ENCODE measurements at regions not wholly inside any gene's neighbourhood (a gene's known extent, or its start where the extent isn't known, plus 50 kb on each side); places are given as distances from the start of the nearest gene placed in this dataset.

DNA sequence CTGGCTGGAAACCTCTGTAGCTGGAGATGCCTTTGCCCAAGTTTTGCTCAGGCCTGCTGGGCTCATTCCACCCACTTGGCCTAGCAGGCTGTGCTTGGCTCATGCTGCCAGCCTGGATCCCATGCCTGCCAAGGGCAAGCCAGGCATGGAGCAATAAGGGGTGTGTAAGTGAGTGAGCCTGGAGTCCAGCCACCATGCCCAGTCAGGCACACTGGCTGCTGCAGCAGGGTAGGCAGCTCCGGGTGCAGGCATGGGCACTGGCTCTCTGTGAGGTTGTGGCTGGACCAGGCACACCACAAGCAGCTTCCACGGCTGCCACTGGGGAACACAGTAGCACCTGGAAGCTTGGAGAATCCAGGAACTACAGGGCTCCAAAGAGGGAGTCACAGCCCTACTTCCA, 147.7 kb upstream of the HS6ST1 start:
- H3K4me3 Mint-ChIP-seq (ENCODE audit: low read depth): no peak overlapping the region
- H3K36me3 Mint-ChIP-seq (ENCODE audit: insufficient read depth): peaks cover 11% of the 10 kb centered on the region
- no peak overlapping the region for H3K27ac Mint-ChIP-seq
- H3K4me1 Mint-ChIP-seq (ENCODE audit: low read depth): peaks cover 2% of the 10 kb centered on the region
- peaks cover 13% of the 10 kb centered on the region for H3K9me3 Mint-ChIP-seq (ENCODE audit: low read depth)
- H3K27me3 Mint-ChIP-seq: no peaks in the 10 kb centered on the region
- TF ChIP-seq, protein P1, sequence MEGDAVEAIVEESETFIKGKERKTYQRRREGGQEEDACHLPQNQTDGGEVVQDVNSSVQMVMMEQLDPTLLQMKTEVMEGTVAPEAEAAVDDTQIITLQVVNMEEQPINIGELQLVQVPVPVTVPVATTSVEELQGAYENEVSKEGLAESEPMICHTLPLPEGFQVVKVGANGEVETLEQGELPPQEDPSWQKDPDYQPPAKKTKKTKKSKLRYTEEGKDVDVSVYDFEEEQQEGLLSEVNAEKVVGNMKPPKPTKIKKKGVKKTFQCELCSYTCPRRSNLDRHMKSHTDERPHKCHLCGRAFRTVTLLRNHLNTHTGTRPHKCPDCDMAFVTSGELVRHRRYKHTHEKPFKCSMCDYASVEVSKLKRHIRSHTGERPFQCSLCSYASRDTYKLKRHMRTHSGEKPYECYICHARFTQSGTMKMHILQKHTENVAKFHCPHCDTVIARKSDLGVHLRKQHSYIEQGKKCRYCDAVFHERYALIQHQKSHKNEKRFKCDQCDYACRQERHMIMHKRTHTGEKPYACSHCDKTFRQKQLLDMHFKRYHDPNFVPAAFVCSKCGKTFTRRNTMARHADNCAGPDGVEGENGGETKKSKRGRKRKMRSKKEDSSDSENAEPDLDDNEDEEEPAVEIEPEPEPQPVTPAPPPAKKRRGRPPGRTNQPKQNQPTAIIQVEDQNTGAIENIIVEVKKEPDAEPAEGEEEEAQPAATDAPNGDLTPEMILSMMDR (IDR thresholded peaks at IDR 0.05; ENCODE audit: unreplicated experiment): no peak
- DNase-seq (ENCODE audit: low spot score, unreplicated experiment): no peak

DNA sequence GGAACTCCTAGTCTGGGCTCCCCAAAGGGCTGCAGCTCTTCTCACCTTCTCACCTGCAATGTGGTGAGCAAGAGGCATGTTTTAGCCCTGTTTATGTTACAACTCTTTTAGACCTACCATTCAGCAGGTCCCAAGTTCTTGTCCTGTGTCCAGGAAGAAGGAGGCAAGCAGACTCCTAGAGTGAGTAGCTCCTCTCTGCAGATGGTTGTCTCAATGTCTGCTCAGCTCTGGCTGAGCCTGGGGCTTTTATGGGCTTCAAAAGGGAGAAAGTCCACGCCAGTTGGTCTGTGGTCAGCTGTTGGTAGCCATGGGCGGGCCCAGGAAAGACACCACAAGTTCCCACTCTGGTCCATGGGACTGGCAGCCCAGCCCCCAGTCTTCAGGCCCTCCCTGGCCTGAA, 148.1 kb upstream of the HS6ST1 start:
- Mint-ChIP-seq H3K4me3 (ENCODE audit: low read depth) (no peak overlapping the region), H3K36me3 (ENCODE audit: insufficient read depth) (peaks cover 8% of the 10 kb centered on the region), H3K4me1 (ENCODE audit: low read depth) (peaks cover 2% of the 10 kb centered on the region), H3K27me3 (no peaks in the 10 kb centered on the region), H3K27ac (no peak overlapping the region), H3K9me3 (ENCODE audit: low read depth) (peaks cover 13% of the 10 kb centered on the region)
- no peak for DNase-seq (ENCODE audit: low spot score, unreplicated experiment)
- TF ChIP-seq, protein P1 (IDR thresholded peaks at IDR 0.05; ENCODE audit: unreplicated experiment): no peak

DNA sequence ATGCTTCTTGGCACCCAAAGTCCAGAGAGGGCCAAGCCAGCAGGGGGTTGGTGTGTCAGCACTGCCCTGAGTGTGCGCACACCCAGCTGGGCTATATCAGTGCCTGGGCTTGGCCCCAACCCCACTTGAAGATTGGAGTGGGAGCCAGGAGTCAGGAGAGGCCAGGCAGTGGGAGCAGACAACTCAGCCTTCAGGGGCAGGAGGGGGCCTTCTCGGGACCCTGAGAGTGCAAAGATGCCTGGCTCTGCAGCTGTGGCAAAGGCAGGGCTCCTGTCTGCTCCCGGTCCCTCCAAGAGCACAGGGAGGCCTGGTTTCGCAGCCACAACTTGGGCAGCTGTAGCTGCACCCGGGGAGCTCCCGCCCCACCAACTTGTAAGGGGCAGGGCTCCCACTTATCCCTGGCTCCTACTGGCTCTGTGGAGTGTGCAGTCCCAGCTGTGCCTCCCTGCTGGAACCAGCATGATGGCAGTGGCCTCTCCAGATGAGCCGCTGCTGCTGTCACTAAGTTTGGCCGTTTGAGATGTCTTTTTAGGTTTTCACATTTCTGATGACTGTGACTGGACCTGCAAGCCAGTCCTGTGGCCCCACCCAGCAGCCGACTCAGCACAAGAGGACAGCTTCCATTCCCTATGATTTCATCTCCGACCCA, 148.8 kb upstream of the HS6ST1 start:
- Mint-ChIP-seq H3K27me3 (no peaks in the 10 kb centered on the region), H3K9me3 (ENCODE audit: low read depth) (peaks cover 13% of the 10 kb centered on the region), H3K36me3 (ENCODE audit: insufficient read depth) (peaks cover 8% of the 10 kb centered on the region), H3K4me3 (ENCODE audit: low read depth) (no peak overlapping the region), H3K27ac (no peak overlapping the region), H3K4me1 (ENCODE audit: low read depth) (peaks cover under 1% of the 10 kb centered on the region)
- no peak for DNase-seq (ENCODE audit: low spot score, unreplicated experiment)
- TF ChIP-seq, protein P1 (IDR thresholded peaks at IDR 0.05; ENCODE audit: unreplicated experiment): no peak

DNA sequence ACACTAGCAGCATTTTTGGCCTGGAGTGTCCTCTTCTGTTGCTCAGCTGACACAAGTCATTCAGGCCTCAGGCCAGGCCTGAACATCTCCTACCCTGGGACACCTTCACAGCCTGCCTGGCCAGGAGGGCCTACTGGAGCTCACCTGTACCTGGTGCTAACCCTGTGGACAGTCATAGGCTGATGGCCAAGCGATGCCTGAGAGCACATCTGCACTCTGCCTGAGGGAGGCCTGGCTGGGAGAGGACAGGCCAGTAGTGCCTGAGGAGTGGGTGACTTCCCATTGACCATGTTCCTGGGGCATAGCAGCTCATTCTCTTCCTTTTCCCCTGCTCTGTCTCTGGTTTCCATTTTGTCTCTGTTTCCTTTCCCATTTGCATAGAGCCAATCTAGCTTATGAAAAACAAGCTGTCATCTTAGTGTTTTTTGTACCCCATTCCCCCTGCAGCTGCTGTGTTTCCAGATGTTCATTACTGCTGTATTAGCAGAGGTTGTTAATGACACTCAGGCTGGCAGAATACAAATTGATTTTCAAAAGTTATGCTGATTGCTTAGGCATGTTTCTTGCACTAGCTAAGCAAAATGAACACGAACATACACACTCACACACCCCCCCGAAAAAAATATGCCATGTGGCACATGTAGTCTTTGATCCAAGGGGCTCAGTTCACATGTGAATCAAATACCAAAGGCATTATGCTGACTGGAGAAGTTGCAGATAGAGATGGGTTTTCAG, 149.7 kb upstream of the HS6ST1 start:
- H3K27me3 Mint-ChIP-seq: no peaks in the 10 kb centered on the region
- H3K27ac Mint-ChIP-seq: no peak overlapping the region
- peaks cover 8% of the 10 kb centered on the region for H3K36me3 Mint-ChIP-seq (ENCODE audit: insufficient read depth)
- peaks cover 13% of the 10 kb centered on the region for H3K9me3 Mint-ChIP-seq (ENCODE audit: low read depth)
- H3K4me3 Mint-ChIP-seq (ENCODE audit: low read depth): no peak overlapping the region
- H3K4me1 Mint-ChIP-seq (ENCODE audit: low read depth): peaks cover 2% of the 10 kb centered on the region
- TF ChIP-seq, protein P1 (IDR thresholded peaks at IDR 0.05; ENCODE audit: unreplicated experiment): no peak
- DNase-seq (ENCODE audit: low spot score, unreplicated experiment): no peak

DNA sequence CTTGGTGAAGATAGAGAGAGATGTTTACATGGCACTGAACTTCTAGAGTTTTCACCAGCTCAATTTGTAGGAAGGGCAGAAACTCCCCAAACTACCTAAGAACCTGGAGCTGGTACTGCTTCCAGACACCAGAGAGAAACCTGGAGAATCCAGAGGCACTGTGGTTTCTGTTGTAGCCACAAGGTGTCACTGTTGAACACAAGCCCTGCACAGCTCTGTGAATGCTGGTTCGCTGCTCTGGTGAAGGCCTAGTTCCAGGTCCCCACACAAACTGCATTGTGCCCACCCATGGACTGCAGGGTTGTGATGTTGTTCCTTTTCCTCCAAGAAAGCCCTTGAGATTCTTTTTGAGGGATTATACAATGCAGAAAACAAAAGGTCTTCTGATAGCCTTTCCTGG, 150.5 kb upstream of the HS6ST1 start:
- H3K9me3 Mint-ChIP-seq (ENCODE audit: low read depth): peaks cover 13% of the 10 kb centered on the region
- H3K4me3 Mint-ChIP-seq (ENCODE audit: low read depth): no peak overlapping the region
- H3K27me3 Mint-ChIP-seq: peaks cover 1% of the 10 kb centered on the region
- DNase-seq (ENCODE audit: low spot score, unreplicated experiment): no peak
- TF ChIP-seq, protein P1 (IDR thresholded peaks at IDR 0.05; ENCODE audit: unreplicated experiment): peak; percentile 38
- H3K36me3 Mint-ChIP-seq (ENCODE audit: insufficient read depth): peaks cover 8% of the 10 kb centered on the region
- peaks cover 3% of the 10 kb centered on the region for H3K4me1 Mint-ChIP-seq (ENCODE audit: low read depth)
- H3K27ac Mint-ChIP-seq: no peak overlapping the region
